Fibroblast of lung (primary cell): ENCODE measurements at regions not wholly inside any gene's neighbourhood (a gene's known extent, or its start where the extent isn't known, plus 50 kb on each side); places are given as distances from the start of the nearest gene placed in this dataset.

ENCODE experiments used
- CTCF ChIP-seq, 2 donors: IDR thresholded peaks in 1 of 2; conservative IDR thresholded peaks in 1 of 2; 1 replicate in 1 of 2; 2 replicates in 1 of 2; pipeline ENCODE4 v1.5.1; 2011 to 2012; ENCODE audit warnings: low read length in 2 of 2, control low read depth in 1 of 2, inconsistent platforms in 1 of 2, low read depth in 1 of 2, mild to moderate bottlenecking in 1 of 2
- EZH2 ChIP-seq: IDR thresholded peaks from 2 replicates; pipeline ENCODE4 v1.5.1; 2012; ENCODE audit warnings: low read length, control low read depth, mild to moderate bottlenecking; ENCODE audit errors: missing control alignments

- no peak for TF ChIP-seq CTCF (conservative IDR thresholded peaks at IDR 0.05 in 1 of 2, IDR thresholded peaks at IDR 0.05 in 1 of 2; ENCODE audit: low read depth in 1 of 2, low read length in 2 of 2)
- no peak for TF ChIP-seq EZH2
Measured at GRCh38 chr11:107157809-107158187, 139.5 kb upstream of the GUCY1A2 start.
